PC-3 (cell line): ENCODE measurements at regions not wholly inside any gene's neighbourhood (a gene's known extent, or its start where the extent isn't known, plus 50 kb on each side); places are given as distances from the start of the nearest gene placed in this dataset.

Source experiments
- ATAC-seq: fragments of 200-7000 bp; cut with Tn5 transposase; 2 replicates; pipeline ENCODE4 v1.9.1; 2020; ENCODE audit warnings: mild to moderate bottlenecking, moderate library complexity
- BruUV-seq: library from RNA; stranded (reverse); fragments of 400-500 nt; replicated peaks from 2 replicates; lab custom pipeline; 2021; lab: Mats Ljungman, UMichigan
- CTCF ChIA-PET: fragments of 300-600 bp; sonication (Branson Sonifier 250); formaldehyde crosslinking; loops from one replicate; lab custom pipeline; 2022; ENCODE audit warnings: antibody characterized with exemption; lab: Charles Lee
- POLR2A ChIA-PET: fragments of 300-600 bp; sonication (Branson Sonifier 250); formaldehyde crosslinking; loops from one replicate; lab custom pipeline; 2022; ENCODE audit warnings: antibody characterized with exemption; ENCODE audit not compliant: unreplicated experiment; lab: Charles Lee
- DNase-seq: peaks from one replicate; pipeline ENCODE4 v3.0.0-alpha.2; 2015
- H2AFZ ChIP-seq: fragments of 300-600 bp; sonication (generic); 2 replicates; pipeline ENCODE4 v1.6.0; 2016; ENCODE audit warnings: antibody characterized with exemption, low read length
- H3F3A ChIP-seq: fragments of 300-600 bp; sonication (generic); one replicate; pipeline ENCODE4 v1.6.0; 2017; ENCODE audit warnings: antibody characterized with exemption, low read length, control low read depth, mild to moderate bottlenecking; ENCODE audit not compliant: unreplicated experiment
- H3K27ac ChIP-seq: fragments of 300-600 bp; sonication (generic); 2 replicates; pipeline ENCODE4 v1.5.1; 2016; ENCODE audit warnings: mild to moderate bottlenecking, low read length
- H3K27me3 ChIP-seq: fragments of 300-600 bp; sonication (generic); 2 replicates; pipeline ENCODE4 v1.6.1; 2016; ENCODE audit warnings: low read length, mixed read lengths
- H3K36me3 ChIP-seq: fragments of 300-600 bp; sonication (generic); 2 replicates; pipeline ENCODE4 v1.6.1; 2016; ENCODE audit warnings: low read depth, mixed run types, low read length, mixed read lengths
- H3K4me1 ChIP-seq: fragments of 300-600 bp; sonication (generic); 2 replicates; pipeline ENCODE4 v1.5.1; 2016; ENCODE audit warnings: low read length; ENCODE audit not compliant: insufficient read depth
- H3K4me2 ChIP-seq: fragments of 300-600 bp; sonication (generic); 2 replicates; pipeline ENCODE4 v1.6.0; 2016; ENCODE audit warnings: low read length
- H3K4me3 ChIP-seq: fragments of 300-600 bp; sonication (generic); 2 replicates; pipeline ENCODE4 v1.5.1; 2016; ENCODE audit warnings: mild to moderate bottlenecking, low read length, mixed read lengths
- H3K79me2 ChIP-seq: fragments of 300-600 bp; sonication (generic); 2 replicates; pipeline ENCODE4 v1.6.1; 2017; ENCODE audit warnings: low read length, mixed read lengths
- H3K9ac ChIP-seq: fragments of 300-600 bp; sonication (generic); 2 replicates; pipeline ENCODE4 v1.6.0; 2016; ENCODE audit warnings: mild to moderate bottlenecking, low read length
- H3K9me2 ChIP-seq: fragments of 300-600 bp; sonication (generic); replicated peaks from 2 replicates; pipeline ENCODE4 v1.6.1; 2016; ENCODE audit warnings: mixed run types, low read length, mixed read lengths
- H3K9me3 ChIP-seq: fragments of 300-600 bp; sonication (generic); 2 replicates; pipeline ENCODE4 v1.6.1; 2016; ENCODE audit warnings: low read length, mixed read lengths
- H4K20me1 ChIP-seq: fragments of 300-600 bp; sonication (generic); 2 replicates; pipeline ENCODE4 v1.6.1; 2016; ENCODE audit warnings: low read length, mixed read lengths
- EZH2 ChIP-seq: fragments of 300-600 bp; sonication (generic); IDR thresholded peaks from one replicate; pipeline ENCODE4 v1.6.1; 2017; ENCODE audit warnings: antibody characterized with exemption, mild to moderate bottlenecking, low read length; ENCODE audit not compliant: unreplicated experiment
- EZH2phosphoT487 ChIP-seq: fragments of 300-600 bp; sonication (generic); IDR thresholded peaks from 2 replicates; pipeline ENCODE4 v1.6.1; 2018; ENCODE audit warnings: mild to moderate bottlenecking, antibody characterized with exemption, low read length, borderline replicate concordance
- intact Hi-C: fragments of 100-400 bp; cut with micrococcal nuclease; formaldehyde crosslinking; loops from 2 replicates; pipeline ENCODE4 v1.9.0; 2023
- TF ChIP-seq, protein P1 (sequence below): fragments of 300-600 bp; sonication (generic); conservative IDR thresholded peaks from 2 replicates; pipeline ENCODE4 v1.5.1; 2017; ENCODE audit warnings: antibody characterized with exemption, low read depth, mild to moderate bottlenecking, low read length

DNA sequence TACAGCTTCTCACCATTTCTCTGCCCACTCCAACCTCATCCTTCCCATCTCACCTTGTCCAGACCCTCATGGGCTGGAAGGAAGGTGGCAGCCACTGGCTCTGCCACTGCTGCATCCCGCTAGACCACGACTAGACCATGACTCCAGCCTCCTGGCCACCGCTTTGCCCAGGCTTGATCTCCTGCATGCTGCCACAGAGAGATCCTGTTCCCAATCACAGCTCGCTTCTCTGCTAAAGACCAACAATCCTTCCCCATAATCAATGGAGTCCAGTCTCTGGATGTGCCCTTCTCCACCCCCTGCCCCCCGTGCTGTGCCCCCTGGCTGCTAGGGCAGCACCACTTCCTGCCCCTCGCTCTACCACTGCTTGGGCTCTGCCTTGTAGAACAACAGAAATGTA lies 64.9 kb upstream of the DMRTB1 start:
- intact Hi-C loops: no loop called here
- H3K4me3 ChIP-seq: no peak overlapping the region
- H3K27me3 ChIP-seq: peaks cover 18% of the 10 kb centered on the region
- H3K4me2 ChIP-seq: no peak overlapping the region
- H3K9me3 ChIP-seq: no peaks in the 10 kb centered on the region
- BruUV-seq: no TSS peak
- CTCF ChIA-PET: interaction anchor here (1.4 kb wide), 1 partner anchor 116 kb away, joined by 5 read pairs; no protein-coding TSS in a partner anchor
- no peak overlapping the region for H2AFZ ChIP-seq
- DNase-seq (no peak), ATAC-seq (no peak)
- no peaks in the 10 kb centered on the region for H3K36me3 ChIP-seq
- no peaks in the 10 kb centered on the region for H3K4me1 ChIP-seq
- no peaks in the 10 kb centered on the region for H3K9me2 ChIP-seq
- POLR2A ChIA-PET: no interaction called here
- H3K79me2 ChIP-seq: no peaks in the 10 kb centered on the region
- H3K9ac ChIP-seq: no peak overlapping the region
- H4K20me1 ChIP-seq: no peaks in the 10 kb centered on the region
- no peak overlapping the region for H3K27ac ChIP-seq
- H3F3A ChIP-seq: no peaks in the 10 kb centered on the region
- TF ChIP-seq EZH2phosphoT487 (no peak), EZH2 (no peak)
- TF ChIP-seq, protein P1, sequence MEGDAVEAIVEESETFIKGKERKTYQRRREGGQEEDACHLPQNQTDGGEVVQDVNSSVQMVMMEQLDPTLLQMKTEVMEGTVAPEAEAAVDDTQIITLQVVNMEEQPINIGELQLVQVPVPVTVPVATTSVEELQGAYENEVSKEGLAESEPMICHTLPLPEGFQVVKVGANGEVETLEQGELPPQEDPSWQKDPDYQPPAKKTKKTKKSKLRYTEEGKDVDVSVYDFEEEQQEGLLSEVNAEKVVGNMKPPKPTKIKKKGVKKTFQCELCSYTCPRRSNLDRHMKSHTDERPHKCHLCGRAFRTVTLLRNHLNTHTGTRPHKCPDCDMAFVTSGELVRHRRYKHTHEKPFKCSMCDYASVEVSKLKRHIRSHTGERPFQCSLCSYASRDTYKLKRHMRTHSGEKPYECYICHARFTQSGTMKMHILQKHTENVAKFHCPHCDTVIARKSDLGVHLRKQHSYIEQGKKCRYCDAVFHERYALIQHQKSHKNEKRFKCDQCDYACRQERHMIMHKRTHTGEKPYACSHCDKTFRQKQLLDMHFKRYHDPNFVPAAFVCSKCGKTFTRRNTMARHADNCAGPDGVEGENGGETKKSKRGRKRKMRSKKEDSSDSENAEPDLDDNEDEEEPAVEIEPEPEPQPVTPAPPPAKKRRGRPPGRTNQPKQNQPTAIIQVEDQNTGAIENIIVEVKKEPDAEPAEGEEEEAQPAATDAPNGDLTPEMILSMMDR: no peak

DNA sequence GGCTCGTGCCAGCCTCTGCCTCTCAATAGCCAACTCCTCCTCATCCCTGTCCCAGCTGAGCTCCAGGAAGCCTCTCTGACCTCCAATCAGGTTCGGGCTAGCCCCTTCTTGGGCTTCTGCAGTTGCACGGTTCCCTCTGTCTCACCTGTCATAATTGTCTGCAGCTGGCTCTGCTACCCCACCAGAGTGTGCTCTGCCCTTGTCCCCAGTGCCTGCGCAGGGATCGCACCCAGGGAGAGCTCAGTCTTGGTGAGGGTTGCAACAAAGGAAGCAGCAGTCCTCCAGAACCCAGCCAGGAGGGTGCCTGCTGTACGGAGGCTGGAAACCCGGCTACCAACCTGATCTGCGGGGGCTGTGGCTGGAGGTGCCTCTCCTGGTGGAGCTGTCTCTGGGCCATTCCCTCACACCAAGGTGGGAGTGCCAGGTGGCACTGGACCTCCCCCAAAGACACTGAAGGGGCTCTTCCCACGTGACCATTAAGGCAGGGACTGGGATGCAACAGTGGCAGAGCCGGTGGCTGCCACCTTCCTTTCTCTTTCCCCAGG lies 63.5 kb upstream of the DMRTB1 start:
- no peaks in the 10 kb centered on the region for H3K4me1 ChIP-seq
- ChIA-PET CTCF (interaction anchor here (1.4 kb wide), 1 partner anchor 117 kb away, joined by 5 read pairs; no protein-coding TSS in a partner anchor), POLR2A (no interaction called here)
- no peak overlapping the region for H3K9ac ChIP-seq
- no peak overlapping the region for H3K4me2 ChIP-seq
- DNase-seq (no peak), ATAC-seq (no peak)
- no peaks in the 10 kb centered on the region for H3K9me2 ChIP-seq
- peaks cover 18% of the 10 kb centered on the region for H3K27me3 ChIP-seq
- H3F3A ChIP-seq: no peaks in the 10 kb centered on the region
- no peak overlapping the region for H2AFZ ChIP-seq
- no peak overlapping the region for H3K27ac ChIP-seq
- TF ChIP-seq, protein P1: no peak
- no peak for TF ChIP-seq EZH2phosphoT487
- TF ChIP-seq EZH2: no peak
- no peaks in the 10 kb centered on the region for H3K36me3 ChIP-seq
- BruUV-seq: no TSS peak
- intact Hi-C loops: no loop called here
- no peaks in the 10 kb centered on the region for H3K79me2 ChIP-seq
- H3K9me3 ChIP-seq: no peaks in the 10 kb centered on the region
- H3K4me3 ChIP-seq: no peak overlapping the region
- no peaks in the 10 kb centered on the region for H4K20me1 ChIP-seq

DNA sequence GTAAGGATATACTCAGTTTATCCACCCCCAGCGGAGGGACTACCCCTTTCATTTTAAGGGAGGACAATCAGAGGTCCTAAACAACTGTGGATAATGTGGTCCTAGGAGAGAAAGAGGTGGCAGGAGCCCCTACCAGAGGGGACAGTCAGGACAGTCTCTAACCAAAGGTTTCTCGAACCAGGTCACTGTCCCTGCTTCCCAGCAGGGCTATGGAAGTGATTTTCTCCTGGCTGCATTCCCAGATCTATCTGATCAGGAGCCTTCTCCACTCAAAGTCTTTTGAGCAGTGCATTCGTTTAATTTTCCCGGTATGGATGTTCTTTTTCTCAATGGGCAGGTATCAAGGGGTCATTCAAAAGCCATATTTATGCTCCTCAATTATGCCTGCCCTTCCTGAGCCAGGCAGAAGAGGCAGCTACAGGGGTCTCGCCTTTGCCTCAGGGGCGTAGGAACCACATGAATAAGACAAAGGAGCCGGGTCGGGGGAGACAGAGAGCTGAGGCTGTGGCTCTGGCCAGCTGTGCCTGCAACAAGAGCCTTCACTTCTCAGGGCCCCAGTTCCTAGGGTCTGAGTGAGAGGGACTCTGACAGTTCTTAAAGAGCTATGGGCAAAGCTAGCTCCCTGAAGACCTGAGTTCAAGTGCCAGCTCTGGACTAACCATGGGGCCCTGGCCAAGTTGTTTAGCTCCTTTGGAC lies 62.5 kb upstream of the DMRTB1 start:
- H3K9me3 ChIP-seq: no peaks in the 10 kb centered on the region
- ATAC-seq: no peak
- H3K79me2 ChIP-seq: no peaks in the 10 kb centered on the region
- H3K4me2 ChIP-seq: no peak overlapping the region
- H3K9me2 ChIP-seq: no peaks in the 10 kb centered on the region
- no peak for DNase-seq
- H3K27me3 ChIP-seq: peaks cover 18% of the 10 kb centered on the region
- BruUV-seq: no TSS peak
- H3F3A ChIP-seq: no peaks in the 10 kb centered on the region
- intact Hi-C loops: no loop called here
- no peaks in the 10 kb centered on the region for H4K20me1 ChIP-seq
- no peak overlapping the region for H3K4me3 ChIP-seq
- TF ChIP-seq EZH2: no peak
- TF ChIP-seq, protein P1: no peak
- TF ChIP-seq EZH2phosphoT487: no peak
- no peaks in the 10 kb centered on the region for H3K36me3 ChIP-seq
- H3K27ac ChIP-seq: no peak overlapping the region
- H2AFZ ChIP-seq: no peak overlapping the region
- POLR2A ChIA-PET: no interaction called here
- H3K9ac ChIP-seq: no peak overlapping the region
- no peaks in the 10 kb centered on the region for H3K4me1 ChIP-seq
- CTCF ChIA-PET: no interaction called here
